HCT116 (cell line): ENCODE measurements at regions not wholly inside any gene's neighbourhood (a gene's known extent, or its start where the extent isn't known, plus 50 kb on each side); places are given as distances from the start of the nearest gene placed in this dataset.

Experiments
- ATAC-seq: fragments of 200-7000 bp; cut with Tn5 transposase; 2 replicates; pipeline ENCODE4 v1.9.1; 2020; ENCODE audit warnings: mild to moderate bottlenecking, moderate library complexity
- BruUV-seq: library from RNA; stranded (reverse); fragments of 400-500 nt; replicated peaks from 2 replicates; lab custom pipeline; 2021; lab: Mats Ljungman, UMichigan
- CTCF ChIA-PET: fragments of 300-600 bp; sonication (Branson Sonifier 250); formaldehyde crosslinking; loops from one replicate; lab custom pipeline; 2021; ENCODE audit warnings: antibody characterized with exemption; lab: Charles Lee
- POLR2A ChIA-PET: fragments of 300-600, 350-600 bp; sonication (Branson Sonifier 250); formaldehyde crosslinking; loops from one replicate; lab custom pipeline; 2021; ENCODE audit warnings: antibody characterized with exemption; lab: Charles Lee
- RAD21 ChIA-PET, 2 experiments: fragments of 300-600 bp; sonication (Branson Sonifier 250); formaldehyde crosslinking; loops; one replicate each; lab custom pipeline; 2023; ENCODE audit warnings: low total read pairs in 2 of 2; ENCODE audit not compliant: uncharacterized antibody in 2 of 2, unreplicated experiment in 2 of 2, low non-redundant PET in 1 of 2; lab: Charles Lee
- DNase-seq: peaks from one replicate; pipeline ENCODE4 v3.0.0-alpha.2; 2010; ENCODE audit warnings: low read depth, low spot score
- H2AFZ ChIP-seq: fragments of 200-600 bp; shearing (Covaris generic), sonication (generic); 2 replicates; pipeline ENCODE4 v1.6.1; 2017; ENCODE audit warnings: low read depth, mixed run types, mixed read lengths, antibody characterized with exemption, low read length; ENCODE audit not compliant: poor library complexity, severe bottlenecking
- H3K27ac ChIP-seq: 2 replicates; pipeline ENCODE4 v1.5.1; 2012; ENCODE audit warnings: low read depth, low read length
- H3K27me3 ChIP-seq: fragments of 200-600 bp; sonication (generic); 2 replicates; pipeline ENCODE4 v1.6.1; 2016; ENCODE audit warnings: mixed run types, low read length, mixed read lengths; ENCODE audit not compliant: insufficient read depth
- H3K36me3 ChIP-seq, 2 experiments: fragments of 200-500 bp in 1 of 2; fragments of 200-600 bp in 1 of 2; sonication (Bioruptor generic) in 1 of 2; sonication (generic) in 1 of 2; 2 replicates each; pipeline versions ENCODE4 v1.5.1 to v1.6.1; 2014 to 2016; ENCODE audit warnings: low read length in 2 of 2, inconsistent platforms in 1 of 2, mixed read lengths in 1 of 2, mixed run types in 1 of 2; ENCODE audit not compliant: insufficient read depth in 2 of 2, control insufficient read depth in 1 of 2
- H3K4me1 ChIP-seq, 2 experiments: fragments of 200-600 bp in 1 of 2; sonication (generic) in 1 of 2; 2 replicates each; pipeline versions ENCODE4 v1.5.1 to v1.6.1; 2012 to 2017; ENCODE audit warnings: low read length in 2 of 2, inconsistent platforms in 1 of 2, mild to moderate bottlenecking in 1 of 2, mixed read lengths in 1 of 2, mixed run types in 1 of 2, moderate library complexity in 1 of 2; ENCODE audit not compliant: insufficient read depth in 2 of 2, control insufficient read depth in 1 of 2
- H3K4me2 ChIP-seq: fragments of 200-600 bp; sonication (generic); 2 replicates; pipeline ENCODE4 v1.6.1; 2017; ENCODE audit warnings: mixed run types, low read length, mixed read lengths
- H3K4me3 ChIP-seq, 2 experiments: fragments of 200-600 bp in 1 of 2; sonication (generic) in 1 of 2; replicated peaks in 1 of 2; 2 replicates each; pipeline ENCODE4 v1.5.1; 2011 to 2016; ENCODE audit warnings: low read length in 2 of 2, control low read depth in 1 of 2, low read depth in 1 of 2, mild to moderate bottlenecking in 1 of 2, mixed read lengths in 1 of 2, mixed run types in 1 of 2
- H3K79me2 ChIP-seq: fragments of 200-600 bp; sonication (generic); 2 replicates; pipeline ENCODE4 v1.6.1; 2017; ENCODE audit warnings: mild to moderate bottlenecking, mixed run types, low read length, moderate library complexity, mixed read lengths; ENCODE audit not compliant: insufficient read depth
- H3K9ac ChIP-seq: fragments of 200-600 bp; sonication (generic); 2 replicates; pipeline ENCODE4 v1.6.1; 2016; ENCODE audit warnings: low read length, mixed read lengths
- H3K9me2 ChIP-seq: fragments of 200-600 bp; sonication (generic), shearing (Covaris generic); 2 replicates; pipeline ENCODE4 v1.6.1; 2017; ENCODE audit warnings: mixed run types, mild to moderate bottlenecking, moderate library complexity; ENCODE audit not compliant: insufficient read depth
- H3K9me3 ChIP-seq, 2 experiments: fragments of 200-500 bp in 1 of 2; fragments of 200-600 bp in 1 of 2; sonication (Bioruptor generic) in 1 of 2; sonication (generic) in 1 of 2; 2 replicates each; pipeline ENCODE4 v1.6.1; 2014 to 2017; ENCODE audit warnings: low read length in 2 of 2, mixed read lengths in 2 of 2, inconsistent platforms in 1 of 2, low read depth in 1 of 2, mild to moderate bottlenecking in 1 of 2, mixed run types in 1 of 2, moderate library complexity in 1 of 2; ENCODE audit not compliant: control insufficient read depth in 1 of 2, insufficient read depth in 1 of 2
- H4K20me1 ChIP-seq: fragments of 200-600 bp; sonication (generic), shearing (Covaris generic); 2 replicates; pipeline ENCODE4 v1.6.1; 2017; ENCODE audit warnings: mixed run types, mild to moderate bottlenecking, moderate library complexity; ENCODE audit not compliant: insufficient read depth
- CEBPB ChIP-seq: IDR thresholded peaks from 2 replicates; pipeline ENCODE4 v1.6.1; 2012; ENCODE audit warnings: low read depth
- EZH2 ChIP-seq: fragments of 200-600 bp; sonication (generic); IDR thresholded peaks from 2 replicates; pipeline ENCODE4 v1.6.1; 2017; ENCODE audit warnings: antibody characterized with exemption, mixed run types
- JUND ChIP-seq: IDR thresholded peaks from 2 replicates; pipeline ENCODE4 v1.6.1; 2012
- POLR2A ChIP-seq: IDR thresholded peaks from 2 replicates; pipeline ENCODE4 v1.7.0; 2011; ENCODE audit warnings: borderline replicate concordance; ENCODE audit not compliant: insufficient read depth, insufficient read length; ENCODE audit errors: extremely low read depth
- SRF ChIP-seq: IDR thresholded peaks from 2 replicates; pipeline ENCODE4 v1.6.1; 2012; ENCODE audit warnings: low read depth
- ZFX ChIP-seq: fragments of 450-650 bp; IDR thresholded peaks from 2 replicates; pipeline ENCODE4 v1.6.1; 2017
- intact Hi-C: fragments of 100-400 bp; cut with micrococcal nuclease; formaldehyde crosslinking; loops from 2 replicates; pipeline ENCODE4 v1.10.0; 2022
- TF ChIP-seq, protein P1 (sequence below): IDR thresholded peaks from 2 replicates; pipeline ENCODE4 v1.6.1; 2012; ENCODE audit warnings: low read depth
- TF ChIP-seq, protein P2 (sequence below): IDR thresholded peaks from 2 replicates; pipeline ENCODE4 v1.6.1; 2011; ENCODE audit warnings: mild to moderate bottlenecking, low read length, moderate library complexity; ENCODE audit not compliant: insufficient replicate concordance; ENCODE audit errors: extremely low read depth
- TF ChIP-seq, protein P3 (sequence below), 3 experiments: fragments of 200-600 bp in 1 of 3; sonication (generic) in 1 of 3; IDR thresholded peaks in 2 of 3; conservative IDR thresholded peaks in 1 of 3; 2 replicates each; pipeline ENCODE4 v1.5.1; 2012 to 2017; ENCODE audit warnings: low read depth in 2 of 3, low read length in 2 of 3, antibody characterized with exemption in 1 of 3, borderline replicate concordance in 1 of 3, control low read depth in 1 of 3, mild to moderate bottlenecking in 1 of 3, mixed read lengths in 1 of 3, mixed run types in 1 of 3, moderate library complexity in 1 of 3; ENCODE audit not compliant: insufficient read depth in 1 of 3

DNA sequence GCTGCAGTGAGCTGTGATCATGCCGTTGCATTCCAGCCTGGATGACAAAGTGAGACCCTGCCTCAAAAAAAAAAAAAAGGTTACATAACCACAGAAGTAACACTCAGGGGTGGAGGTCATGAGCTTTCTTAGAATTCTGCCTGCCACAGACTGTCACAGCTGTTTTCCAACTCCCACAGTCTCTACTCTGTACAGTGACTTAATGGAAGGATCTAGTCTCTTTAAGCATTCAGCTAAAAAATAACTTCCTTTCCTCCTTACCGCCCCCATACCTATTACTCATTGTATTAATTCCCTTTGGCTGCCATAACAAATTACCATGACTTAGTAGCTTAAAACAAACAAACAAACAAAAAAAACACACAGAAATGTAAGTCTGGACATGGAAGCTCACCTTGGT, 99.6 kb upstream of the UBE2E1 start (continued):
- TF ChIP-seq, protein P1, sequence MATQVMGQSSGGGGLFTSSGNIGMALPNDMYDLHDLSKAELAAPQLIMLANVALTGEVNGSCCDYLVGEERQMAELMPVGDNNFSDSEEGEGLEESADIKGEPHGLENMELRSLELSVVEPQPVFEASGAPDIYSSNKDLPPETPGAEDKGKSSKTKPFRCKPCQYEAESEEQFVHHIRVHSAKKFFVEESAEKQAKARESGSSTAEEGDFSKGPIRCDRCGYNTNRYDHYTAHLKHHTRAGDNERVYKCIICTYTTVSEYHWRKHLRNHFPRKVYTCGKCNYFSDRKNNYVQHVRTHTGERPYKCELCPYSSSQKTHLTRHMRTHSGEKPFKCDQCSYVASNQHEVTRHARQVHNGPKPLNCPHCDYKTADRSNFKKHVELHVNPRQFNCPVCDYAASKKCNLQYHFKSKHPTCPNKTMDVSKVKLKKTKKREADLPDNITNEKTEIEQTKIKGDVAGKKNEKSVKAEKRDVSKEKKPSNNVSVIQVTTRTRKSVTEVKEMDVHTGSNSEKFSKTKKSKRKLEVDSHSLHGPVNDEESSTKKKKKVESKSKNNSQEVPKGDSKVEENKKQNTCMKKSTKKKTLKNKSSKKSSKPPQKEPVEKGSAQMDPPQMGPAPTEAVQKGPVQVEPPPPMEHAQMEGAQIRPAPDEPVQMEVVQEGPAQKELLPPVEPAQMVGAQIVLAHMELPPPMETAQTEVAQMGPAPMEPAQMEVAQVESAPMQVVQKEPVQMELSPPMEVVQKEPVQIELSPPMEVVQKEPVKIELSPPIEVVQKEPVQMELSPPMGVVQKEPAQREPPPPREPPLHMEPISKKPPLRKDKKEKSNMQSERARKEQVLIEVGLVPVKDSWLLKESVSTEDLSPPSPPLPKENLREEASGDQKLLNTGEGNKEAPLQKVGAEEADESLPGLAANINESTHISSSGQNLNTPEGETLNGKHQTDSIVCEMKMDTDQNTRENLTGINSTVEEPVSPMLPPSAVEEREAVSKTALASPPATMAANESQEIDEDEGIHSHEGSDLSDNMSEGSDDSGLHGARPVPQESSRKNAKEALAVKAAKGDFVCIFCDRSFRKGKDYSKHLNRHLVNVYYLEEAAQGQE: no peak
- TF ChIP-seq SRF (no peak), EZH2 (no peak), POLR2A (no peak)
- TF ChIP-seq, protein P2, sequence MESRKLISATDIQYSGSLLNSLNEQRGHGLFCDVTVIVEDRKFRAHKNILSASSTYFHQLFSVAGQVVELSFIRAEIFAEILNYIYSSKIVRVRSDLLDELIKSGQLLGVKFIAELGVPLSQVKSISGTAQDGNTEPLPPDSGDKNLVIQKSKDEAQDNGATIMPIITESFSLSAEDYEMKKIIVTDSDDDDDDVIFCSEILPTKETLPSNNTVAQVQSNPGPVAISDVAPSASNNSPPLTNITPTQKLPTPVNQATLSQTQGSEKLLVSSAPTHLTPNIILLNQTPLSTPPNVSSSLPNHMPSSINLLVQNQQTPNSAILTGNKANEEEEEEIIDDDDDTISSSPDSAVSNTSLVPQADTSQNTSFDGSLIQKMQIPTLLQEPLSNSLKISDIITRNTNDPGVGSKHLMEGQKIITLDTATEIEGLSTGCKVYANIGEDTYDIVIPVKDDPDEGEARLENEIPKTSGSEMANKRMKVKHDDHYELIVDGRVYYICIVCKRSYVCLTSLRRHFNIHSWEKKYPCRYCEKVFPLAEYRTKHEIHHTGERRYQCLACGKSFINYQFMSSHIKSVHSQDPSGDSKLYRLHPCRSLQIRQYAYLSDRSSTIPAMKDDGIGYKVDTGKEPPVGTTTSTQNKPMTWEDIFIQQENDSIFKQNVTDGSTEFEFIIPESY: no peak

DNA sequence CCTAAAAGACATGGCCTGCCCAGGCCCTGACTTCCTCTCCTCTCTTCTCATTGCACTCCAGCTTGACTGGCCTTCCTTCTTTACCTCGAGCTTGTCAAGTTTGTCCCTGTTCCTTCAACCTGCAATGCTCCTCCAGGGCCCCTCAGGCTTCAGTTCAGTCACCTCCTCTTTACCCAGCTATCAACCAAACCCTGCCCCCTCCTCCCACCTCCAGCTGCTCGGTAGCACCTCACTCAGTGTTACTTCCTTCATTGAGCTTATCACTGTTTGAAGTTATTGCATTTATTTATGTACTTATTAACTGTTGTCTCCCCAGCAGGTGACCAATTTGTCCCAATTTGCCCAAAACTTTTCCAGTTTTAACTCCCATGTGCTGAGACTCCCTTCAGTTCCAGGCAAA, 95.8 kb upstream of the UBE2E1 start:
- no peak overlapping the region for H3K4me2 ChIP-seq
- ChIA-PET POLR2A (no interaction called here), CTCF (no interaction called here), RAD21 (no interaction called here)
- TF ChIP-seq CEBPB (no peak), ZFX (no peak), JUND (no peak)
- TF ChIP-seq, protein P2: no peak
- TF ChIP-seq, protein P3, sequence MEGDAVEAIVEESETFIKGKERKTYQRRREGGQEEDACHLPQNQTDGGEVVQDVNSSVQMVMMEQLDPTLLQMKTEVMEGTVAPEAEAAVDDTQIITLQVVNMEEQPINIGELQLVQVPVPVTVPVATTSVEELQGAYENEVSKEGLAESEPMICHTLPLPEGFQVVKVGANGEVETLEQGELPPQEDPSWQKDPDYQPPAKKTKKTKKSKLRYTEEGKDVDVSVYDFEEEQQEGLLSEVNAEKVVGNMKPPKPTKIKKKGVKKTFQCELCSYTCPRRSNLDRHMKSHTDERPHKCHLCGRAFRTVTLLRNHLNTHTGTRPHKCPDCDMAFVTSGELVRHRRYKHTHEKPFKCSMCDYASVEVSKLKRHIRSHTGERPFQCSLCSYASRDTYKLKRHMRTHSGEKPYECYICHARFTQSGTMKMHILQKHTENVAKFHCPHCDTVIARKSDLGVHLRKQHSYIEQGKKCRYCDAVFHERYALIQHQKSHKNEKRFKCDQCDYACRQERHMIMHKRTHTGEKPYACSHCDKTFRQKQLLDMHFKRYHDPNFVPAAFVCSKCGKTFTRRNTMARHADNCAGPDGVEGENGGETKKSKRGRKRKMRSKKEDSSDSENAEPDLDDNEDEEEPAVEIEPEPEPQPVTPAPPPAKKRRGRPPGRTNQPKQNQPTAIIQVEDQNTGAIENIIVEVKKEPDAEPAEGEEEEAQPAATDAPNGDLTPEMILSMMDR (IDR thresholded peaks at IDR 0.05 in 2 of 3, conservative IDR thresholded peaks at IDR 0.05 in 1 of 3; ENCODE audit: borderline replicate concordance in 1 of 3, insufficient read depth in 1 of 3, low read depth in 2 of 3, low read length in 2 of 3): no peak
- no peak overlapping the region for H3K9ac ChIP-seq
- no peak overlapping the region for H3K4me3 ChIP-seq
- BruUV-seq: no TSS peak
- H2AFZ ChIP-seq: no peak overlapping the region
- ATAC-seq (no peak), DNase-seq (no peak)
- no peak overlapping the region for H3K27ac ChIP-seq
- no peaks in the 10 kb centered on the region for H4K20me1 ChIP-seq
- H3K4me1 ChIP-seq: peaks cover 3 to 13% of the 10 kb centered on the region in 2 experiments; a peak in 2 of 4 replicates
- H3K9me3 ChIP-seq: no peaks in the 10 kb centered on the region
- H3K36me3 ChIP-seq: no peaks in the 10 kb centered on the region
- H3K79me2 ChIP-seq: no peaks in the 10 kb centered on the region
- H3K9me2 ChIP-seq: no peaks in the 10 kb centered on the region
- H3K27me3 ChIP-seq: no peaks in the 10 kb centered on the region
- intact Hi-C loops: no loop called here
